Hepatocyte (in vitro differentiated cells): ENCODE measurements at regions not wholly inside any gene's neighbourhood (a gene's known extent, or its start where the extent isn't known, plus 50 kb on each side); places are given as distances from the start of the nearest gene placed in this dataset.

ENCODE experiments used
- DNase-seq: peaks from one replicate; pipeline ENCODE4 v3.0.0-alpha.2; 2016; ENCODE audit warnings: low spot score
- H2AFZ ChIP-seq: fragments of 200-600 bp; sonication (generic); 2 replicates; pipeline ENCODE4 v1.6.0; 2016; ENCODE audit warnings: antibody characterized with exemption, mild to moderate bottlenecking
- H3K27ac ChIP-seq: fragments of 200-600 bp; sonication (generic); 2 replicates; pipeline ENCODE4 v1.5.1; 2016; ENCODE audit warnings: mild to moderate bottlenecking
- H3K27me3 ChIP-seq: fragments of 200-600 bp; sonication (generic); 2 replicates; pipeline ENCODE4 v1.6.1; 2016
- H3K36me3 ChIP-seq: fragments of 200-600 bp; sonication (generic); replicated peaks from 2 replicates; pipeline ENCODE4 v1.5.1; 2016; ENCODE audit warnings: low read depth; ENCODE audit not compliant: insufficient read depth
- H3K4me1 ChIP-seq: fragments of 200-600 bp; sonication (generic); 2 replicates; pipeline ENCODE4 v1.5.1; 2016; ENCODE audit warnings: mild to moderate bottlenecking, moderate library complexity; ENCODE audit not compliant: insufficient read depth
- H3K4me2 ChIP-seq: fragments of 200-600 bp; sonication (generic); 2 replicates; pipeline ENCODE4 v1.6.0; 2016
- H3K4me3 ChIP-seq: fragments of 200-600 bp; sonication (generic); 2 replicates; pipeline ENCODE4 v1.5.1; 2016; ENCODE audit warnings: mild to moderate bottlenecking
- H3K79me2 ChIP-seq: fragments of 200-600 bp; sonication (generic); 2 replicates; pipeline ENCODE4 v1.6.0; 2017; ENCODE audit warnings: mild to moderate bottlenecking
- H3K9me2 ChIP-seq: fragments of 200-600 bp; sonication (generic); replicated peaks from 2 replicates; pipeline ENCODE4 v1.6.0; 2017; ENCODE audit warnings: mild to moderate bottlenecking; ENCODE audit not compliant: insufficient read depth
- H3K9me3 ChIP-seq: fragments of 200-600 bp; sonication (generic); 2 replicates; pipeline ENCODE4 v1.5.1; 2016; ENCODE audit warnings: low read depth, mild to moderate bottlenecking
- H4K20me1 ChIP-seq: fragments of 200-600 bp; sonication (generic); 2 replicates; pipeline ENCODE4 v1.6.0; 2016; ENCODE audit warnings: mild to moderate bottlenecking; ENCODE audit not compliant: insufficient read depth, poor library complexity, severe bottlenecking
- CTCF ChIP-seq: fragments of 200-600 bp; sonication (generic); IDR thresholded peaks from 2 replicates; pipeline ENCODE4 v1.5.1; 2016; ENCODE audit warnings: antibody characterized with exemption, mild to moderate bottlenecking; ENCODE audit not compliant: poor library complexity
- EZH2 ChIP-seq: fragments of 200-600 bp; sonication (generic); IDR thresholded peaks from 2 replicates; pipeline ENCODE4 v1.6.1; 2016; ENCODE audit warnings: antibody characterized with exemption, mild to moderate bottlenecking, borderline replicate concordance
- EZH2phosphoT487 ChIP-seq: fragments of 200-600 bp; sonication (generic); IDR thresholded peaks from one replicate; pipeline ENCODE4 v1.6.1; 2018; ENCODE audit warnings: antibody characterized with exemption, mild to moderate bottlenecking, low read depth, moderate library complexity; ENCODE audit not compliant: unreplicated experiment, severe bottlenecking
- WGBS: methylation state at CpG from one replicate; pipeline ENCODE4 v1.1.6; 2016; ENCODE audit warnings: low lambda C conversion rate; ENCODE audit errors: missing lambda C conversion rate; 5-methylcytosine and 5-hydroxymethylcytosine counted together

- Histone ChIP-seq H3K4me2 (no peak overlapping the region), H2AFZ (no peak overlapping the region), H3K9me2 (no peaks in the 10 kb centered on the region), H3K36me3 (no peaks in the 10 kb centered on the region), H3K9me3 (no peaks in the 10 kb centered on the region), H3K27me3 (no peaks in the 10 kb centered on the region), H3K4me1 (peaks cover 15% of the 10 kb centered on the region), H3K79me2 (no peaks in the 10 kb centered on the region), H4K20me1 (no peaks in the 10 kb centered on the region), H3K4me3 (no peak overlapping the region), H3K27ac (no peak overlapping the region)
- TF ChIP-seq EZH2 = no peak
- no peak for TF ChIP-seq EZH2phosphoT487
- TF ChIP-seq CTCF = no peak
- WGBS = 94% methylated on average over 21 of the region's 21 CpGs
- DNase-seq = no peak
Observed at GRCh38 chr17:77744066-77744988, 214.2 kb upstream of the TNRC6C start.

GRCh38 chr17:77745702-77746101, 212.8 kb upstream of the TNRC6C start:
- Histone ChIP-seq H3K4me1 (peaks cover 15% of the 10 kb centered on the region), H3K9me2 (no peaks in the 10 kb centered on the region), H3K4me2 (no peak overlapping the region), H2AFZ (no peak overlapping the region), H3K4me3 (no peak overlapping the region), H3K27me3 (no peaks in the 10 kb centered on the region), H3K27ac (peak overlapping the region; percentile 83), H3K79me2 (no peaks in the 10 kb centered on the region), H3K36me3 (no peaks in the 10 kb centered on the region), H4K20me1 (no peaks in the 10 kb centered on the region), H3K9me3 (no peaks in the 10 kb centered on the region)
- TF ChIP-seq CTCF = no peak
- TF ChIP-seq EZH2phosphoT487 = no peak
- TF ChIP-seq EZH2 = no peak
- 91% methylated on average over 2 of the region's 2 CpGs for WGBS
- DNase-seq = no peak

GRCh38 chr17:77746393-77746792, 212.1 kb upstream of the TNRC6C start:
- no peaks in the 10 kb centered on the region for H3K79me2 ChIP-seq
- no peaks in the 10 kb centered on the region for H3K36me3 ChIP-seq
- H3K9me2 ChIP-seq = no peaks in the 10 kb centered on the region
- H3K9me3 ChIP-seq = no peaks in the 10 kb centered on the region
- H4K20me1 ChIP-seq = no peaks in the 10 kb centered on the region
- H3K27ac ChIP-seq = peak overlapping the region; percentile 83
- no peak overlapping the region for H3K4me2 ChIP-seq
- no peak overlapping the region for H2AFZ ChIP-seq
- 74% methylated on average over 8 of the region's 8 CpGs for WGBS
- DNase-seq = no peak
- TF ChIP-seq EZH2phosphoT487 (no peak), EZH2 (no peak), CTCF (no peak)
- H3K4me1 ChIP-seq = peaks cover 15% of the 10 kb centered on the region
- H3K27me3 ChIP-seq = no peaks in the 10 kb centered on the region
- H3K4me3 ChIP-seq = no peak overlapping the region
